ENCODE measurements at regions not wholly inside any gene's neighbourhood (a gene's known extent, or its start where the extent isn't known, plus 50 kb on each side); places are given as distances from the start of the nearest gene placed in this dataset.
"Not testable (repeated sequence)": the region's sequence is repeated elsewhere in the genome, so short reads cannot be mapped to it uniquely, and the experiment has no call there.

DNA sequence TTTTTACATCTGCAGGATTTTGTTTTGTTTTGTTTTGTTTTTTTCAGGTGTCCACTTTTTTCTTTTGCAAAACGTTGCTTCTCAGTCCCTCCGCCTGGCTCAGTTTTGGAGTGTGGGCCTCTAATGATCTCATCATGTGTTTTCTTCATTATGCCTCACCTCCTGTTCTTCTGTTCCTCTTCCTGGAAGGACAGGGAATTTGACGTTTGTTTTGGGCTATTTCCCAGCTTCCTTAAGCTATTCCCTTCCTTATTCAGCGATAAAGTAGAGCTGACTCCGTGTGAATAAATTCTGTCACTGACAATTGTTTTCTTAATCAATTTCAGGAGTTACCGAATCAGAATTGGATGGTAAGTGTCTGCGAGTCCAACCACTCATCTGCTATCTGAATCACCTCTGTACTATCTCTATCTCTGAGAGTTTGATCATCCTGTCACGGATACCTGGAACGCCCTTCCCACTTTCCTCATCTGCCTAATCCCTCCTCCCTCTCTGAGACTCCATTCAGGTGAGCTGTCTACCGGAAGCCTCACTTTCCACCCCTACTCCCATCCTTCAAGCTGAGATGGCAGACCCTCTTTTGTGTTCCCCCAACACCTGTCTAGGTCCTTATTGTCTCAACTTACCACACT lies 218.4 kb downstream of the GATA3 start:
- Histone ChIP-seq H3K9me3 (replicated peaks; ENCODE audit: control insufficient read depth, low read depth, low read length) (no peaks in the 10 kb centered on the region), H3K27ac (ENCODE audit: low read length) (no peak overlapping the region), H3K36me3 (ENCODE audit: control insufficient read depth, insufficient read depth, low read length) (no peaks in the 10 kb centered on the region), H3K27me3 (ENCODE audit: control insufficient read depth, insufficient read depth, low read length) (no peaks in the 10 kb centered on the region), H3K4me1 (ENCODE audit: control insufficient read depth, insufficient read depth, low read length) (no peaks in the 10 kb centered on the region), H3K4me3 (ENCODE audit: low read length) (no peak overlapping the region)
- WGBS (ENCODE audit: insufficient coverage), result 41% methylated on average over 6 of the region's 10 CpGs
- peak; percentile 4 for DNase-seq

DNA sequence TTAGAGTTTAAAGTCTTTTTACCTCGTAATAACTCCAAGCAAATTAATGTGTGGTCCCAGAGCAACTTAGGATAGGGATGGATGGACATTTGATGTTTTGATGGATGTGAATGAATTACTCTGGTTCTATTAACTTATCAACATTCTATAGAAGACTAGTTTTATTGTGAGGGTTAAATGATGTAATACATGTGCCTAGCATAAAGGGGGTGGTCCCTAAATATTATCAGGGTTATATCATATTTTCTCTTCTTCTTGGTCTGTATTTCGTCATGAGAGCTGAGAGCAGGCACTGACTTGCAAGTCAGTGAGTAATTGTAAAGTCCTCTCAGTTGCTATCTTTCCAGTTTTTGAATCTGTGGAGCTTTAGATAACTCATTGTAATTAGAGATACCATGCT lies 219.3 kb downstream of the GATA3 start:
- no CpG with 5 or more reads among the region's 2 CpGs for WGBS (ENCODE audit: insufficient coverage)
- no peaks in the 10 kb centered on the region for H3K27me3 ChIP-seq (ENCODE audit: control insufficient read depth, insufficient read depth, low read length)
- DNase-seq, result no peak
- no peaks in the 10 kb centered on the region for H3K36me3 ChIP-seq (ENCODE audit: control insufficient read depth, insufficient read depth, low read length)
- no peaks in the 10 kb centered on the region for H3K9me3 ChIP-seq (replicated peaks; ENCODE audit: control insufficient read depth, low read depth, low read length)
- H3K4me1 ChIP-seq (ENCODE audit: control insufficient read depth, insufficient read depth, low read length), result no peaks in the 10 kb centered on the region
- no peak overlapping the region for H3K27ac ChIP-seq (ENCODE audit: low read length)
- no peak overlapping the region for H3K4me3 ChIP-seq (ENCODE audit: low read length)

DNA sequence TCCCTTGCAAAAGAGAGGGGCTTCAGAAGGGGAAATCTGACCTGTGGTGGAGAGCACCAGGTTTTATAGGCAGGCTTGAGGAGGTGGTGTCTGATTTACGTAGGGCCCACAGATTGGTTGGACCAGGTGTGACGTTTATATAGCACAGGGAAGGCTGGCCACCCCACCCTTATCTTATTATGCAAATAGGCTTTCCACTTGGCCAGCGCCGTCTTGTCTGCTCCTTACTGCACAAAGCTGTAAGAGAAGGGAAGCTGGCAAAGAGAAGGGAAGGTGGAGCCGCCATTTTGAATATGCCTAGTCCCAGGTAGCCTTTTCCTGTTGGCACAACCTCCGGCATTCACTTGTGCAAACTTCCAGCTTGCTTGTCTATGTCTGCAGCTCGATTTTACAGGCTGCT lies 221.4 kb downstream of the GATA3 start:
- Histone ChIP-seq H3K4me1 (ENCODE audit: control insufficient read depth, insufficient read depth, low read length) (no peaks in the 10 kb centered on the region), H3K9me3 (replicated peaks; ENCODE audit: control insufficient read depth, low read depth, low read length) (no peaks in the 10 kb centered on the region), H3K4me3 (ENCODE audit: low read length) (no peak overlapping the region), H3K27ac (ENCODE audit: low read length) (no peak overlapping the region), H3K36me3 (ENCODE audit: control insufficient read depth, insufficient read depth, low read length) (no peaks in the 10 kb centered on the region), H3K27me3 (ENCODE audit: control insufficient read depth, insufficient read depth, low read length) (no peaks in the 10 kb centered on the region)
- no peak for DNase-seq
- 100% methylated on average over 1 of the region's 7 CpGs for WGBS (ENCODE audit: insufficient coverage)

DNA sequence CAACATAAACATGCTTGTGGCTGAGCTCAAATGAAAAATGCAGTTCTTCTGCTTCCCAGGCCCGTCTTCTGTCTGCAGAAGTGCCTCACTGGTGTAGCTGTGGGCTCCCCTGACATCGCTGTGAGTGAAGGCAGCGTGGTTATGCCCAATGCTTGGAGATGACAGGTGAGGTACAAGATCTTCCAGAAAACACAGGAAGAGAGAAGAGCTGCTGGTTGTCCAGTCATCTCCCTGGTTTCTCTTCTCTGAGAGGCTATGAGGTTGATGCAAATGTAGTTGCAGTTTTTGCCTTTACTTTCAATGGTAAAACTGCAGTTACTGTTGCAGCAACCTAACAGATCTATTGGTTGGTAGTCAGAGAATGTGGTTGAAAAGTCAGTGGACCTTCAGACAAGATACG lies 223.6 kb downstream of the GATA3 start:
- no peaks in the 10 kb centered on the region for H3K9me3 ChIP-seq (replicated peaks; ENCODE audit: control insufficient read depth, low read depth, low read length)
- H3K4me1 ChIP-seq (ENCODE audit: control insufficient read depth, insufficient read depth, low read length), result no peaks in the 10 kb centered on the region
- no peak overlapping the region for H3K4me3 ChIP-seq (ENCODE audit: low read length)
- H3K36me3 ChIP-seq (ENCODE audit: control insufficient read depth, insufficient read depth, low read length), result no peaks in the 10 kb centered on the region
- WGBS (ENCODE audit: insufficient coverage), result 89% methylated on average over 2 of the region's 4 CpGs
- DNase-seq, result no peak
- no peak overlapping the region for H3K27ac ChIP-seq (ENCODE audit: low read length)
- H3K27me3 ChIP-seq (ENCODE audit: control insufficient read depth, insufficient read depth, low read length), result no peaks in the 10 kb centered on the region

DNA sequence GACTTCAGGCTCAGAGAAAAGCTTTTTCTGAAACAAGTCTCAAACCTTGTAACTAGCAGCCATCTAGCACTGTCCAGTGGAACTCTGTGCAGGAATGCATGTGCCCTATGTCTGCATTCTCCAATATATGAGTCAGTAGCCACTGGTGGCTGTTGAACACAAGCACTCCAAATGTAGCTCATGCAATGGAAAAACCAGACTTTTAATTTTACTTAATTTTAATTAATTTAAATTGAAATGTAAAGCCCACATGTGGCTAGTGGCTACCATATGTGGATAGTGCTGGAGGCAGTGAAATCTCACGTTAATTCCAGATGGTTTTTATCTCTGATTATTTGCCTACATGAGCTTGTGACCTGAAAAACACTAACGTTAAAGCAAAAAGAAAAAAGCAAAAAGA lies 225.1 kb downstream of the GATA3 start:
- DNase-seq, result no peak
- WGBS (ENCODE audit: insufficient coverage), result 57% methylated on average over 2 of the region's 2 CpGs
- H3K9me3 ChIP-seq (replicated peaks; ENCODE audit: control insufficient read depth, low read depth, low read length), result no peaks in the 10 kb centered on the region

DNA sequence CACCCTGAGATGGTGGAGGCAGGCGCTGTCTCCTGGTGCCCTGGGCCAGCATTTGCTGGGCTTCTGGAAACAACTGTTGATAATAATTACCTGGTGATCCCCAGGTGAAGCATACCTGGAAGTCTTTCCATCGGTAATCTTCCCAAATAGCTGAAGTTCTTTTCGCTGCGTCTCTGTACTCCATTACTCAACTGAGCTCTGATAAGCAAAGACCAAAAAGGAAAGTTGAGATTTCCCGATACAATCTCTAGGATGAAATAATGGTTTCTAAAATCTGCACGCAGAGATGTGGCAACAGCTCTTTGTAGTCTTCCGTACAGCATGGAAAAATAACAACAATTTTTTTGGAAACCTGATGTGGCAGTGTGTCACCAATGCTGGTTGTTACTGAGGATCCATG lies 226.5 kb downstream of the GATA3 start:
- DNase-seq, result no peak
- Histone ChIP-seq H3K36me3 (ENCODE audit: control insufficient read depth, insufficient read depth, low read length) (no peaks in the 10 kb centered on the region), H3K9me3 (replicated peaks; ENCODE audit: control insufficient read depth, low read depth, low read length) (no peaks in the 10 kb centered on the region), H3K27ac (ENCODE audit: low read length) (no peak overlapping the region), H3K4me1 (ENCODE audit: control insufficient read depth, insufficient read depth, low read length) (no peaks in the 10 kb centered on the region), H3K4me3 (ENCODE audit: low read length) (no peak overlapping the region), H3K27me3 (ENCODE audit: control insufficient read depth, insufficient read depth, low read length) (no peaks in the 10 kb centered on the region)
- WGBS (ENCODE audit: insufficient coverage), result 90% methylated on average over 3 of the region's 7 CpGs

More for the DNA sequence above, 225.1 kb downstream of the GATA3 start:
- H3K4me1 ChIP-seq (ENCODE audit: control insufficient read depth, insufficient read depth, low read length), result no peaks in the 10 kb centered on the region
- no peak overlapping the region for H3K27ac ChIP-seq (ENCODE audit: low read length)
- no peak overlapping the region for H3K4me3 ChIP-seq (ENCODE audit: low read length)
- H3K27me3 ChIP-seq (ENCODE audit: control insufficient read depth, insufficient read depth, low read length), result no peaks in the 10 kb centered on the region
- H3K36me3 ChIP-seq (ENCODE audit: control insufficient read depth, insufficient read depth, low read length), result no peaks in the 10 kb centered on the region

DNA sequence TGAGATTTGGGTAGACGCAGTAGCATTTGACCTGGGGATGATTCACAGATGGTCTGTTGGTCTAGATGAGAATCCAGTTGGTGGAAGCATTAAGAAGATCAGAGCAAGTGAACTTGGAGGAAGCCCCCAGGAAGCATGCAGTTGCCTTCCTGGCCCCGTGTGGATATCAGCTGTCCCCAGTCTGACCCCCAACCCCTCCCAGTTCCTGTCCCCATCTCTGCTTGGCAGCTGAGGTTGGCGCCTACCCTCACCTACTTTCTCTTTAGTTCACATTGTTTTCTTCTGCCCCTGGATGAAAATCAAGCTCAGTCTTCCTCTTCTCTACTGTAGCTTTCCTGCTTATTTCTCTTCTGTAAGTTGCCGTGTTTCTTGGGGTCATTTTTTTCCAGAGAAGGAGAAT lies 227.9 kb downstream of the GATA3 start:
- H3K36me3 ChIP-seq (ENCODE audit: control insufficient read depth, insufficient read depth, low read length), result no peaks in the 10 kb centered on the region
- H3K27me3 ChIP-seq (ENCODE audit: control insufficient read depth, insufficient read depth, low read length), result no peaks in the 10 kb centered on the region
- no peaks in the 10 kb centered on the region for H3K9me3 ChIP-seq (replicated peaks; ENCODE audit: control insufficient read depth, low read depth, low read length)
- no peaks in the 10 kb centered on the region for H3K4me1 ChIP-seq (ENCODE audit: control insufficient read depth, insufficient read depth, low read length)
- WGBS (ENCODE audit: insufficient coverage), result 57% methylated on average over 2 of the region's 4 CpGs
- no peak overlapping the region for H3K27ac ChIP-seq (ENCODE audit: low read length)
- H3K4me3 ChIP-seq (ENCODE audit: low read length), result no peak overlapping the region
- no peak for DNase-seq

DNA sequence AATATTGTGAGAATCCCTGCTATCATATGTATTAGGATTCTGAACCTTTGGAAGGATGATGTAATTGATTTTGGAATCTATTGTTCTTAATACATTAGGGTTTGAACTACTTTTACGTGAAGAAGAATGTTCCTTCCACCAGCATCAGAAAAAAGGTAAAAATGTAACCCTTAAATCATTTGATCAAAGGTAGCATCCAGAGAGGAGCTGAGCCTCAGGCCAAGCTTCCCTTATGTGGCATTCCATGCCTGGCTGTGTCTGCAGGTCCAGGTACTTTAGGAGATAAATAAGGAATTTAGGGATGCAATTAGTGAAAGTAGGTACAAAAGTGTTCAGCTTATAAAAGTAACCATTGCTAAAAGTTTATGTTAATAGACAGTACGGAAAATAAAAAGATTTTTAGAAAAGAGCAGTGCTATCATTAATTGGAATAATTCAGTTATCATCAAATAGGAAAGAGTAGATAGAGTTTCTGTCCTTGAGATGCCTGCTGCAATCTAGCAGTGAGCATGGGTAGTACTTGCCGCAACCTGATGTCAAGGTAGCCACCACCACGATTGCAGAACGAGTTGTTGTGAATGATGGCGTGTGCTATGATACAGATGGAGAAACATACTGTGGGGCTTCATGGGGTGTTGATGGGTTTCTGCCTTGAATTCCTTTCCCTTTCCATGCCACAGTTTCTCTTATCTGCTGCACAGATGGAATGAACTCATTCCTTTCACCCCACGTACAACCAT lies 228.8 kb downstream of the GATA3 start:
- Histone ChIP-seq H3K36me3 (ENCODE audit: control insufficient read depth, insufficient read depth, low read length) (no peaks in the 10 kb centered on the region), H3K4me3 (ENCODE audit: low read length) (no peak overlapping the region), H3K9me3 (replicated peaks; ENCODE audit: control insufficient read depth, low read depth, low read length) (no peaks in the 10 kb centered on the region), H3K4me1 (ENCODE audit: control insufficient read depth, insufficient read depth, low read length) (no peaks in the 10 kb centered on the region), H3K27me3 (ENCODE audit: control insufficient read depth, insufficient read depth, low read length) (no peaks in the 10 kb centered on the region), H3K27ac (ENCODE audit: low read length) (no peak overlapping the region)
- WGBS (ENCODE audit: insufficient coverage), result 90% methylated on average over 3 of the region's 7 CpGs
- DNase-seq, result no peak

DNA sequence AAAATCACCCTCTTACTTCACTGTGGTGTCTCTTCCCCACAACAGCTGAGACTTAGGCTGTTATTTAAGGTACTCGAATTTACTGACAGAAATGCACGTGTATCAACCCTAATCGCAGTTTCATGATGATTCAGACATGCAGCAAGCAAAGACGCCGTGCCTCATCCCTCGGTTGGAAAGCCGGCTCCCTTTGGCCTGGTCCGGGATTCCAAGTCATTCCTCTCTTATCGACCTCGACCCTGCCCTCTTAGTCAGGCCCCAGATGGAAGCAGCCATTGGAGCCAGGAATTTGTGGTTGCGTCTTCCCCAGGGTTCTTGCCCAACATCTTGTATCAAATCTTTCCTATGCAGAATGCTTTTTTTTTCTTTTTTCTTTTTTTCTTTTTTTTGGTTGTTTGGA lies 229.5 kb downstream of the GATA3 start:
- Histone ChIP-seq H3K27ac (ENCODE audit: low read length) (no peak overlapping the region), H3K4me3 (ENCODE audit: low read length) (no peak overlapping the region), H3K27me3 (ENCODE audit: control insufficient read depth, insufficient read depth, low read length) (no peaks in the 10 kb centered on the region), H3K4me1 (ENCODE audit: control insufficient read depth, insufficient read depth, low read length) (no peaks in the 10 kb centered on the region), H3K9me3 (replicated peaks; ENCODE audit: control insufficient read depth, low read depth, low read length) (no peaks in the 10 kb centered on the region), H3K36me3 (ENCODE audit: control insufficient read depth, insufficient read depth, low read length) (no peaks in the 10 kb centered on the region)
- WGBS (ENCODE audit: insufficient coverage), result 92% methylated on average over 10 of the region's 11 CpGs
- DNase-seq, result no peak

DNA sequence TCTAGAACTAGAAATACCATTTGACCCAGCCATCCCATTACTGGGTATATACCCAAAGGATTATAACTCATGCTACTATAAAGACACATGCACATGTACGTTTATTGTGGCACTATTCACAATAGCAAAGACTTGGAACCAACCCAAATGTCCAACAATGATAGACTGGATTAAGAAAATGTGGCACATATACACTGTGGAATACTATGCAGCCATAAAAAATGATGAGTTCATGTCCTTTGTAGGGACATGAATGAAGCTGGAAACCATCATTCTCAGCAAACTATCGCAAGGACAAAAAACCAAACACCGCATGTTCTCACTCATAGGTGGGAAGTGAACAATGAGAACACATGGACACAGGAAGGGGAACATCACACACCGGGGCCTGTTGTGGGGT lies 231.5 kb downstream of the GATA3 start:
- not testable (repeated sequence) for H3K27ac ChIP-seq (ENCODE audit: low read length); H3K4me1 ChIP-seq (ENCODE audit: control insufficient read depth, insufficient read depth, low read length); DNase-seq; H3K9me3 ChIP-seq (replicated peaks; ENCODE audit: control insufficient read depth, low read depth, low read length); H3K27me3 ChIP-seq (ENCODE audit: control insufficient read depth, insufficient read depth, low read length); H3K4me3 ChIP-seq (ENCODE audit: low read length); H3K36me3 ChIP-seq (ENCODE audit: control insufficient read depth, insufficient read depth, low read length)
- WGBS (ENCODE audit: insufficient coverage), result no CpG with 5 or more reads among the region's 4 CpGs
